ENCODE measurements at regions not wholly inside any gene's neighbourhood (a gene's known extent, or its start where the extent isn't known, plus 50 kb on each side); places are given as distances from the start of the nearest gene placed in this dataset.
"Not testable (repeated sequence)": the region's sequence is repeated elsewhere in the genome, so short reads cannot be mapped to it uniquely, and the experiment has no call there.

DNA sequence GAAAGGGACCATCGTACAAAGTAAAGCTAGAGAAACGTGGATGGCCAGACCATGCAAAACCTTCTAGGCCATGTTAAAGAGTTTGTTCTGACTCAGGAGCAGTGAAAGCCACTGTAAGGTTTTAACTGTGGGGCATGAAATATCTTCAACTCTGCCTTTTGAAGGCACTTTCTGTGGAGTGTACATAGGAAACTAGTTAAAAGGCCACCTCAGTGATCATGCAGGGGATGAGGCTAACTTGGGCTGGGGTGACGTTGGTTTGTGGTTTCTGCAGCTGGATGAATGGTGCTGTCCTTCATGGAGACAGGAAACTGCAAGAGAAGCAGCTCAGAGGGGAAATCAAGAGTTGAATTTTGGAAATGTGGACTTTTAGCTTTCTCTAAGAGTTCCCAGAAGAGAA, 190.7 kb downstream of the CDCA7 start:
- DNase-seq (ENCODE audit: low read depth in 2 of 2) = no peak

DNA sequence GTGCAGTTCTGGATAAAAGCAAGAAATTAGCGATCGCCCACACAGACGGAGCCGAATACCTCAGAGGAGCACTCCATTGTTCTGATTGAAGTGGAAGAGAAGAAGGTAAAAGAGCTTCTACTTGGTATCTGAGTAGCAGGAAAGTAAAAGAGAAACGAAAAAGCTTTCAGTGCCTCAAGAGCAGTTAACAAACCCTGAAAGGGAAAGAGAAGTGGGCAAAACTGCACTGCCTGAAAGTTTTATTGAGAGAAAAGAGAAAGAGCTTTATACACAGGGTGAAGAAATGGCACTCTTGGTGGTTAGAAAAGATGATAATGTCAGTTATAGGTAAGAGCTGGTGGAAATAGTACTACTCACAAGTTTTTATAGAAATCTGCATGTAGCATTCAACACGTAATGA, 192.8 kb downstream of the CDCA7 start:
- no peak for DNase-seq (ENCODE audit: low read depth in 2 of 2)

DNA sequence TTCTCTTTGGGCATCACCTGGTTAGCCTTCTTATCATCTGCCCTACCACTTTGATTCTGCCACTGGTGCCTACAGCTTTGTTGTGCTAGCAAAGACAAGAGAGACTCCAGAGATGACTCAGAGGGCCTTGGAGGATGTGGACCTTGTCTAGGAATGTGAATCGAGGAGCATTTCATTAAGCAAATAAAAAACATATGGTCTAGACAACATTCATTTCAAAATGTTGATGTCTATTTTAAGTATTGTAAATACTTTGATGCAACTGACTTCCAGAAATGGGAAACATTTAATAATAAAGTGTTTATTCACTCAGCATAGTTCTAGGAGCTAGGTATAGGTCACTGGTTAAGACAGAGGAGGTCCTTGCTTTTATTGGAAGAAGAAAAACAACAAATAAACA, 195.5 kb downstream of the CDCA7 start:
- no peak for DNase-seq (ENCODE audit: low read depth in 2 of 2)

DNA sequence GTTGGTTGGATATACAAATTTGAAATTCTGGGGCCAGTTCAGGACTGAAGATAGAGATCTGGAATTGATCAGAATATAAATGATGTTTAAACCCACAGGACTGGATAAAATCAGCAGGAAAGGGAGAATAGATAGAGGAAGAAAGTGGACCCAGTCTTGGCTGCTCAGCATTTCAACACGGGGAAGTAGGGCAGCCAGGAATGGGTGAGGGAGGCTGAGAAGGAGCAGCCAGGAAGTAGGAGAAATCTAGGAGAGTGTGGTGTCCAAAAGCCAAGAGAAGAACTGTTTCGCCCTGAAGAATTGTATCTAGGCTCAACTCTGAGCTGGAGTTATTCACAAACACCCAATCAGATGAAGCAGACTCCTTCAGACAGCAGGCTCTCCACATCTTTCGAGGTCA, 197.9 kb downstream of the CDCA7 start:
- DNase-seq (ENCODE audit: low read depth in 2 of 2) = no peak

DNA sequence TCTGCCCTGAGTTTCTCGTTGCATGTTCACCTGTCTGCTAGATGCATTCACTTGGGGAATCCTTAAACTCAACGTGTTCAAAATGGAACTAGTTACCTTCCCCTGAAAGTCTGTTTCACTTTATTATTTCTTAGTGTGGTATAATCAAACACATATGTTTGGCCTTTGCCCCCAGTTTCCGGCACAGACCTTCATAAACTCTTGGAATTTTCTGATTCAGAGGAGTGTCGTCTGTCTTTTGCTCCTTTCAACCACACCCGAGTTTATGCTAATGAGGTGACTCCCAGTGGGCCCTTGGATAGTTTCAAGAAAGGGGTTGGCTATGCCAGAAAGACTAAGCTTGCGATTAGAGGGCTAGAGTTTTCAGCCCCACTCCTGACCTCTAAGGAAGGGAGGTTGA, 198.9 kb downstream of the CDCA7 start:
- DNase-seq (ENCODE audit: low read depth in 2 of 2) = no peak

DNA sequence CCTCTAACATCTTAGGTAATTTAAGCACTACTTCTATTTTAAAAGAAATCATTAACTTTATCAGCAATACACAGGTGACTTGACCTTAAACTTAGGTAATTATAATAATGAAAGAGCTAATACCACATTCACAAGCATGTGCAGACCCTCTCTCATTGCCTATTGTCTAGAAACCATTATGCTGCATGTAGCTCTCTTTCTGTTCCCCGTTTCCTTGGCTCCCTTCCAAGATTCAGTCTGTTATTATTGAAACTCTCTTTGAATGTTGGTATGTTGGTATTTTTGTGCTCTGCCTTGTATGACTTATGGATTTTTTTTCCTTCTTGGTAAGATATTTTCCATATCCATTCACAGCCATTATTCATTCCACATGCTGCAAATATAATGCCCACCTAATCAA, 201.2 kb downstream of the CDCA7 start:
- no peak for DNase-seq (ENCODE audit: low read depth in 2 of 2)

DNA sequence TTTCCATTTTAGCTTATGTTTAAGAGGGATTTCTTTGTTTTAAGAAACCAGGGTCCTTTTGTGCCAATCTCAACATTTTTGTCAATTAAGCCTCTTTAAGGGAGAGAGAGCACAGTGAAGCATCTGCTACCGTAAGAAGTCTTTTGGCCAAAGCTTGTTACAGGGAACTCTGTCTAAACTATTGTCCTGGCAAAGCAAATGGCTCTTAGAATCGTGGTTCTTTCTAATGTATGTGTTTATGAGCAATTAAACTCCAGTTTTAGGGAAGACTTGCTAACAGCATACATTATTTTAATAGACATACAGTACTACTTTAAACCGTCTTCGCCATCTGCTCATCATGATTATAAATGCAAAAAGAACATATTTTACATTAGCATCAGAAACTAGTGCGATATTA, 202.1 kb downstream of the CDCA7 start:
- DNase-seq (ENCODE audit: low read depth in 2 of 2) = no peak

DNA sequence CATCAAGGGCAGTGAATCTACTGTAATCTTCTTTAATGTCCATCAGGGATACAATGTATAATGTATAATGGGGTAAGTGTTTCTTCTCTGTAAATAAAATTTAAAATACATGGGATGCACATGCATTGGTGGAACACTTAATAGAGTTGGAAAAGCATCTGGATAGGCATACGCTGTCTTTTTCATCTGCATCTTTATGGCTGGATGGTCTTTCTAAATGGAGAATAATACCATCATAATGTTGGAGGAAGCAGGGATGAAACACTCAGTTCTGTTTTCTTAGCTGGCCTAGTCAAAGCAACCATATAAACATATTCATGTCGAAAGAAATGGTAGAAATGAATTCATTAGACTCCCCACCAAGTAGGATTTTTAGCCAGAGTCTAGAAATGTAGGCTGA, 202.8 kb downstream of the CDCA7 start:
- DNase-seq (ENCODE audit: low read depth in 2 of 2) = no peak

DNA sequence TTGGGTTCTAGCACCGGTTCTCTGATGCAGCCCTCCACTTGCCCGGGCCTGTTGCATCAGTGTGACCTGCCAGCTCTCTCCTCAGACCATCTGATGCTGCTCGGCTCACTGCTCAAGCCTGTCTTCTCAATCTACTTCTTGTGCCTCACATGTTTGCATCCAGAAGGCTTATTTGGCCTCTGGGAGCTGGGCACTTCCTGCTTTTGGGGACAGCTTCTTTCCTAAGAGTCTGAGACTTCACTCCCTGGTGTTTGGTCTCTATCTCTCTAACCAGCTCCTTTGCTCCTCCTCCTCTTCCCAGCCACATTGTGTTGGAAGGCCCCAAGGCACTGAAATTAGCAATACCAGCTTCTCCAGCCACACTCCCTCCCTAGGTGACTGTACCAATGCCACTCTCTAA, 212.8 kb downstream of the CDCA7 start:
- DNase-seq (ENCODE audit: low read depth in 2 of 2) = no peak

DNA sequence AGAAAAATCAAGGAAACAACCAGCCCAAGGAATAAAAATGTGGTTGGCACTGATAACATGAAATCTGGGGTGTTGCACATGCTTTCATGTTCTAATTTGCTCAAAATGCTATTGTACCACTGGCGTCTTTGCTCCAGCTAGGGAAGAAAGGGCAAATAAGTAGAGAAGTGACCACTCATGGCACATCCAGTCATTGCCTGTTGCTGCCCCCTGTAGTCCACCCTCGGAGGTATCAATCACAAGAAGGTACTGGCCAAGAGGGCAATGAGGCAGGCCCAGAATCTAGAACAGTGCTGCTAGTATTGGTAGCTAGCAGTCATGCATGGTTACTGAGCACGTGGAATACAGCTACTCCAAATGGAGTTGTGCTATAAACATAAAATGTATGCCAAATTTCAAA, 213.4 kb downstream of the CDCA7 start:
- DNase-seq (ENCODE audit: low read depth in 2 of 2) = no peak

DNA sequence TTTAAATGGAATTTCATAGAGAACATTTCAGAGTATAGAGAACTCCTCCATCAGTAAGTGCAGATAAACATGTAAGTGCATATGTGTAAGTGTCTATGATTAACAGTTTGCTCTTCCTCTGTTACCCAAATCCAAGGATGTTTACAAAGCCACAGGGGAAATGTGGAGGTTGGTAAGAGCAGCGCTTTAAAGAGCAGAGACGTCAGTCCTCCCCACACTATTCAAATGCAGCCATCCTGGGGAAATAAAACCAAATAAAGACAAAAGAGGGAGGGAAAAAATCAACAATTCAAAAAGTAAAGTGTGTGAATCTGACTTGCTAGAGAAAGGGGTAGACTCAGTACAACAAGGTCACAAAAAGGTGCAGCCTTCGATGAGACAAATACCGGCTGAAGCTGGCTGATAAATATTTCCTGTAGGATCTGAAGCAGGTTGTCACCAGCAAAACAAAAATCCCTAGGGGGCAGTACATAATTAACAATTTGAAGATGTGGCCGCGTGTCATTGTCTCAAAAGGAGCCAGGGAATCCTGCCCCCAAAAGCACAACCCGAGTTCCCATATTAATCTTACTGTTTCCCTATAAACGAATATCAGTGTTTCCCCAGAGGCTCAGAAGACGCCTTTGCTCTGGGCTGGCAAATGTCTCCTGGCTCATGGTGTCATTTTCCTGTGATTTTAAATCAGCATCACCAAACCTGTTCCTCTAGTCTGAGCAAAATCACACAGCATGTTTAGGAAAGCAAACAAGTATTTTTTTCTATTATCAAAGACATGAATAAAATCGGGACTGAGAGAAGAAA, 216.5 kb downstream of the CDCA7 start:
- DNase-seq (ENCODE audit: low read depth in 2 of 2) = no peak

DNA sequence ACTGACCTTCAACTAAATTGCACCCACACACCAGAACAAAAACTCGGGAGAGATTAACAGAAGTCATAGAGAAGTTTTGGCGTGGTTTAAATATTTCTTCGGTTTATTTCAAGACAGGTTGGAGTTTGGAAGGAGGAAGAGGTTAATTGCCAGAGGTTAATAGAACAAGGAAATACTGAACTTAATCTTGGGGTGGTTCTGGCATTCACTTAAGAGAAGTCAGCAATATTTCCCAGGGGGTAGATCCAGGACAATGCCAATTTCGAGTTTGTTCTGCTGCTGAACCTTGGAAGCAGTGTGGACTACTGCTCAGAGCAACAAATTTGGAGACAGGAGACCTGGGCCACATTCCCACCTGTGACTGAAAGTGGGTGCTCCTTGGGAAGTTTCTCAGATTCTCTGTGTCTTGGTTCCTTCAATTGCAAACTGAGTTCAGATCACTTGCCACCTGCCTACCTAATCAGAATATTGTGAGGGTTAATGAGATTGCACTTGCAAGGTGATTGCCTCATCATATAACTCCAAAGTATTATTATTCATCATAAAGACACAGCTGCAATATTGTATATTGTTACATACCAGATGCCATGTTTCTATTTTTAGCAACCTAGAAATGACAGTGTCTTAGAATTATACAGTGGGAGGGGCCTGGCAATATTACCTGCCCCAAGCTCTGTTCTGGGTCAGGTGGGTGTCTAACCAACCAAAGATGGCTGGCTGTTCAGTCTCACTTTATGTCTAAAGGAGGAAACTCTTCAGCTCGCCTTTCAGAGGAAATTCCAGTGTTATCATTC, 217.4 kb downstream of the CDCA7 start:
- DNase-seq (ENCODE audit: low read depth in 2 of 2) = no peak

DNA sequence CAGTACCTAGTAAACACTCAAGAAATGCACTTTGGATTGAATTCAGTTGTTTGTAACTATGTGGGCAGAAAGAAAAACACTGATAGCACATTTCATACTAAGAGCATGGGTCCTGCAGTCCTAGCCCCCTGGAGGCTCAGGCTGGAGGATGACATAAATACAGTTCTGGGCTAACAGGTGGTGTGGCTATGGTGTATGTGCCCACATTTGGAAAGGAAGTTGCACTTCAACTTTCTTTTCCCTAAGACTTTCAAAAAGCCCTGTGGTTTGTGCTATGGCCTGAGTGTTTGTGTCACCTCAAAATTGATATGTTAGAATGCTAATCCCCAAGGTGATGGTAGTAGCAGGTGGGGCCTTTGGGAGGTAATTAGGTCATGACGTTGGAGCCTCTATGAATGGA, 218.2 kb downstream of the CDCA7 start:
- no peak for DNase-seq (ENCODE audit: low read depth in 2 of 2)

DNA sequence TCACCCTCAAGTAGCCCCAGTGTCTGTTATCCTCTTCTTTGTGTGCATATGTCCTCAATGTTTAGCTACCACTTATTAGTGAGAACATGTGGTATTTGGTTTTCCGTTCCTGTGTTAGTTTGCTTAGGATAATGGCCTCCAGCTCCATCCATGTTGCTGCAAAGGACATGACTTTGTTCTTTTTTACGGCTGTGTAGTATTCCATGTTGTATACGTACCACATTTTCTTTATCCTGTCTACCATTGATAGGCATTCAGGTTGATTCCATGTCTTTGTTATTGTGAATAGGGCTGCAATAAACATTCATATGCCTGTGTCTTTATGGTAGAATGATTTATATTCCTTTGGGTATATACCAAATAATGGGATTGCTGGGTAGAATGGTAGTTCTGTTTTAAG, 219.1 kb downstream of the CDCA7 start:
- not testable (repeated sequence) for DNase-seq (ENCODE audit: low read depth in 2 of 2)

DNA sequence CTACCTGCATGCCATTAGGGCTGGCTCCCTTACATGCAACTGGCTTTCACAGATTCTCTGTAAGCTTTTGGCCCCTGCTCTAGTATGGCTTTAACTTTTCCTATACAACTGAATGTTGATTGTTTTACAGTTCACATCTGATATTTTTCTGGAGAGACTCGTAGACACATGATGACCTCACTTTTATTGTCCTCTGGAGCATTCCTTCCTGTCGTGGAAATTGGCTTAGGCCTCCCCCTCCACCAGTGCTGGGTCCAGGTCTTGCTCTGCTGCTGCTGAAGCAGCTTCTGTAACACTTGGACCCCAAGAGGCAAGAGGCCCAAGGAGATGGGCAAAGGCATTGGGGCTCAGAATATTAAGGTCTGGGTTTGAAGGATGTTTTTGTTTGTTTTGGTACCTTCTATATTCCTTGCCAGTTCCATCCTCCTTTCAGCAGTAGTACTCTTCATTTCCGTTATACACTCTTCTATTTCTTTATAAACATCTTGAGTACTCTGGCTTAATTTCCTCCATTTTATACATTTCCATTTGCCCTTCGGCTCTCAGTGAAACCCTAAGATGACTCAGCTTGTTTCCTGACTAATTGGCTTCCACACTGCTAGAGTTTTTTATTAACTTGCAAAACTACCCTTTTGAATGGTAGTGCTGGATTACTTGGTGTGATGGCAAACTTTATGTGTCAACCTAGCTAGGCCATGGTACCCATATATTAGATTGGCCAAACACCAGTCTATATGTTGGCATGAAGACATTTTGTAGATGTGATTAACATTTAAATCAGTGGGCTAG, 219.8 kb downstream of the CDCA7 start:
- no peak for DNase-seq (ENCODE audit: low read depth in 2 of 2)

DNA sequence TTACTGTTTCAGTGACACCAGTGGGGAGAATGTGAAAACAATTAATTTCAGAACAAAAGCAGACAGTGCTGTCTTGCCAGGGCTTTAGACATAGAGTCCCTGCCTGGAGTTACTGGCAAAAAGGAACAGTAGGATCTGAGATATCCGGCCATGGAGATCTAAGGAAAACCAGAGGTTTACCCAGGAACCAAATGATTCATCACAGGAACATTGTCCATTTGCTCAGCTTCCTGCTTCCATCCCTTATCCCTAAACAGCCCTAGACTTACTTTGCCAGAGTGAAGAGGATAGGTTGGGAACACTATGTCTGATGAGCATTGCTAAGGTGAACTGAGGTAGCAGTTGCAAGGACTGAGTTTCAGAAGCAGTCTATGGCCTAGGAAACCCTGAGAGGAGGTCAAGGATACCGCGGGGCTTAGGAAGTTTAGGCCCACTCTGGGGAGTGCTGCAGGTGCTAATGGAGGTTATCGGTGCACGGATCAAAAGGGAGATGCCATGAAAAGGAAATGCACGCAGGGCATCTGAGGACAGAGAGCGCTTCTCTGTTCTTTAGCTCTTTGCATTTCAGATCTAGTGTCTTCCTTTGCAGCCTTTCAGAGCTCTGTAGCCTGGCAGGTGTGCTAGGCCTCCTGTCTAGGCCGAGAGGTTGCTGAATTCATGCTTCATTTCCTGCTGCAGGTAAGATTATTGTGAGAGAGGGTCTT, 223.9 kb downstream of the CDCA7 start:
- DNase-seq (ENCODE audit: low read depth in 2 of 2) = no peak

DNA sequence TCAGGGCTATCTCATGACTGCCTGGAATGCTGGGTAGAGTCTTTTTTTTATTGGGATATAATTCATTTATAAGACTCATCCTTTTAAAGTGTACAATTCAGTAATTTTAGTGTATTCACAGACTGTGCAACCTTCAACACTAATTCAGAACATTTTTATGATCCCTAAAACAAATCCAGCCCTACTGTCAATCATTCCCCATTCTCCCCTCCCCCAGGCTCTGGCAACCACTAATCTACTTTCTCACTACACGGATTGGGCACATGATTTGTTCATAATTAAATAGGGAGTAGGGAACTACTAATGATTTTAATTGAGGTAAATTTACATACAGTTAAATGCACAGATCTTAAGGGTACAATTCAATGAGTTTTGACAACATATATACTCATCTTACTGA, 225.7 kb downstream of the CDCA7 start:
- DNase-seq (ENCODE audit: low read depth in 2 of 2) = no peak

DNA sequence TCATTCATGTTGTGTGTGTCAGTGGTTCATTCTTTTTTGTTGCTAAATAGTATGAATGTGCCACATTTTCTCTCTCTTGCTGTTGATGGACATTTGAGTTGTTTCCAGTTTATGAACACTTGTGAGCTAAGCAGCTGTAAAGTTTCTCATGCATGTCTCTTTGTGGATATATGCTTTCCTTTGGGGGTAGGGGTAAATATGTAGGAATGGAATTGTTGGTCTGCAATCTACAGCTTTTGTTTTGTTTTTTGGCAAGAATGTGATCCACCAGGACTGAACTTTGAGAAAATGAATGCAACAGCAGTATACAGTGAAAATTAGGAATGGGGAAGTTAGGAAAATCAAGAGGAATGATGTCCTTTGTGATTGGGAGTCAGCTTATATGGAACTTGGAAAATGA, 226.3 kb downstream of the CDCA7 start:
- no peak for DNase-seq (ENCODE audit: low read depth in 2 of 2)

DNA sequence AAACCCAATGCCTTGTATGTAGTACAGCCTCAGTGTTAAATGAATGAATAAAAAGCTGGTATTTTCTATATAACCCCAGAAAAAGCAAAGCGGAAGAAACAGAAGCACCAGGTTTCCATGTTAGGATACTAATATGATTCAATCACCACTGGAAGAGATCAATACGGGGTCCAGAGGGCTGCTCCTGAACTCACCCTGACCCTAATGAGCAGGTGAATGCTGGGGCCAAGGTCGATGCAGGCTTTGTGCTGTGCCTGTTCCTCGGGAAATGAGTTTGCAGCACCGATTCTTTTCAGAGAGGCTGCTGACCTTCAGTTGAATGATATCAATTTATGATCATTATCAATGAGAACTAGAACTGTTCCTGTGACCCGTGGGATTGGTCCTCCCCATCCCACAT, 228.5 kb downstream of the CDCA7 start:
- no peak for DNase-seq (ENCODE audit: low read depth in 2 of 2)

DNA sequence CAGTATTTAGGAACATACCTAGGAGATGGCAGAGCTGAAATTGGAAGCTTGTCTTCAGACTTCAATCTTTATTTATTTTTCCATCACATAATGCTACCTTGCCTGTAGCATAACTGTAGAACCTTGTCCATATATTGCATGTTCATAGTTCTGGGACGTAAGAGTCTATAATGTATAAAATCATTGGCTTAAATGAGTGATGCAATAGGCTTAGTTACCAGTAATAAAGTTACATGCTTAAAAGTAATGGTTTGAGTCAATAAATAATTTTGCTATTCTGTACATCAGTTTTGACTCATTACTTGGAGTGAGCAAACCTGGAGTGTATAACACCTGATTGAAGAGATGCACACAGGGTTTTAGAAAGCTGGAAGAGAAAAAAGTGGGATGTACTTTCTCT, 229.3 kb downstream of the CDCA7 start:
- no peak for DNase-seq (ENCODE audit: low read depth in 2 of 2)

DNA sequence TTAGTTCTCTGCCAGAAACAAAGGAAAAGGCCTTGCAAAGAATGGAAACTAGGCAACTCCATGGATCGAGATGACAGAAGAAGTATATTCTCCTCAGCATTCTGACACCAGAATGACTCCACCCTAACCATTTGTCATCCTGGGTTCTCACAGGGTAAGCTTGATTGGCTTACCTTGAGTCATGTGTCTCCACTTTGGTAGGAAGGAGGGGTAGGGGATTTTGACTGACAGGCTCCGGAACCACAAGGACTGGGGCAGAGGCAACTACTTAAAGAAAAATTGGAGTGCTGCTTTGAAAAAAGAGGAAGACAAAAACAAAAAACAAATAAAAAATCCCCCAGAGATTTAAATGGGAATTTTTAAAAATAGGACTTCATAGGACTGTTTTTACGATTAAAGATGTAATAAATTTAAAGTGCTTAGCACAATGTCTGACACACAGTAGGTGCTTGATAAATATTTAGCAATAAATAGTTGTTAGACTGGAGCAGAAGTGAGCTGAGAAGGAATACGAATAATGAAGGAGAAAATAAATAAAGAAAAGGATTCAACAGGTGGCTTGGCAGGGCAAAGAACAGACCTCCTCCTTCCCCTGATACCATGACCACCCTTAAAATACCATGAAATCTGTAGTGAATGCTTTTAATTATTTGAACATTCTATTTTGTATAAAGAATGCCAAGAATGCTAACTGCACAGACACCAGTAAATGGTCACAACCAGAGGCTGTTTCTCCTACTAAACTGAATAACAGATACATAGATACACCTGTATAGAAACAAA, 230.2 kb downstream of the CDCA7 start:
- no peak for DNase-seq (ENCODE audit: low read depth in 2 of 2)

All from activated CD4-positive, alpha-beta T cell treated with anti-CD3 and anti-CD28 coated beads for 24 hours (primary cell).